Neuronal stem cell (in vitro differentiated cells): ENCODE measurements at regions not wholly inside any gene's neighbourhood (a gene's known extent, or its start where the extent isn't known, plus 50 kb on each side); places are given as distances from the start of the nearest gene placed in this dataset.
A peak's percentile ranks its signal among the peaks of the same experiment; 100 is the strongest.
"Not testable (repeated sequence)": the region's sequence is repeated elsewhere in the genome, so short reads cannot be mapped to it uniquely, and the experiment has no call there.

ENCODE experiments used
- DNase-seq: peaks from one replicate; pipeline ENCODE4 v3.0.0-alpha.2; 2013; ENCODE audit warnings: low spot score
- H2AFZ ChIP-seq: one replicate; pipeline ENCODE4 v1.6.1; 2013; ENCODE audit warnings: mild to moderate bottlenecking, low read length, inconsistent platforms
- H2AK5ac ChIP-seq: 2 replicates; pipeline ENCODE4 v1.6.1; 2013; ENCODE audit warnings: low read depth, mild to moderate bottlenecking, inconsistent platforms, low read length, moderate library complexity, mixed read lengths
- H2BK120ac ChIP-seq: 2 replicates; pipeline ENCODE4 v1.6.1; 2013; ENCODE audit warnings: low read depth, mild to moderate bottlenecking, inconsistent platforms, low read length, moderate library complexity, mixed read lengths
- H2BK12ac ChIP-seq: one replicate; pipeline ENCODE4 v1.6.1; 2013; ENCODE audit warnings: low read length, inconsistent platforms
- H2BK15ac ChIP-seq: 2 replicates; pipeline ENCODE4 v1.6.1; 2013; ENCODE audit warnings: mild to moderate bottlenecking, low read length, inconsistent platforms, mixed read lengths
- H2BK5ac ChIP-seq: one replicate; pipeline ENCODE4 v1.6.1; 2013; ENCODE audit warnings: inconsistent platforms, mild to moderate bottlenecking, low read length, moderate library complexity
- H3K14ac ChIP-seq: one replicate; pipeline ENCODE4 v1.6.1; 2013; ENCODE audit warnings: low read length, inconsistent platforms
- H3K18ac ChIP-seq: 2 replicates; pipeline ENCODE4 v1.6.1; 2013; ENCODE audit warnings: low read length, inconsistent platforms
- H3K23ac ChIP-seq: 2 replicates; pipeline ENCODE4 v1.6.1; 2013; ENCODE audit warnings: low read depth, mild to moderate bottlenecking, mixed read lengths, low read length, inconsistent platforms; ENCODE audit not compliant: poor library complexity
- H3K27ac ChIP-seq: replicated peaks from 3 replicates; pipeline ENCODE4 v1.5.1; 2013; ENCODE audit warnings: low read length, inconsistent platforms
- H3K27me3 ChIP-seq, 3 experiments: 2 replicates each; pipeline ENCODE4 v1.6.1; 2013; ENCODE audit warnings: low read length in 3 of 3, mild to moderate bottlenecking in 2 of 3, inconsistent platforms in 1 of 3, low read depth in 1 of 3, mixed read lengths in 1 of 3, moderate library complexity in 1 of 3; ENCODE audit not compliant: control insufficient read depth in 3 of 3, insufficient read depth in 3 of 3
- H3K36me3 ChIP-seq, 2 donors: replicated peaks in 1 of 2; 2 replicates each; pipeline ENCODE4 v1.6.1; 2013; ENCODE audit warnings: low read length in 2 of 2; ENCODE audit not compliant: control insufficient read depth in 2 of 2, insufficient read depth in 2 of 2
- H3K4ac ChIP-seq: 2 replicates; pipeline ENCODE4 v1.6.1; 2013; ENCODE audit warnings: inconsistent platforms, mild to moderate bottlenecking, low read length, moderate library complexity
- H3K4me1 ChIP-seq, 2 donors: 1 replicate in 1 of 2; 2 replicates in 1 of 2; pipeline ENCODE4 v1.6.1; 2013; ENCODE audit warnings: low read length in 2 of 2, low read depth in 1 of 2; ENCODE audit not compliant: control insufficient read depth in 2 of 2, insufficient read depth in 1 of 2
- H3K4me2 ChIP-seq: one replicate; pipeline ENCODE4 v1.6.1; 2013; ENCODE audit warnings: mild to moderate bottlenecking, low read length, inconsistent platforms; ENCODE audit not compliant: insufficient read depth, poor library complexity, severe bottlenecking
- H3K4me3 ChIP-seq, 2 donors: 2 replicates each; pipeline ENCODE4 v1.5.1; 2013; ENCODE audit warnings: low read length in 2 of 2, mild to moderate bottlenecking in 2 of 2, inconsistent platforms in 1 of 2, moderate library complexity in 1 of 2
- H3K79me1 ChIP-seq: one replicate; pipeline ENCODE4 v1.6.1; 2013; ENCODE audit warnings: low read depth, mild to moderate bottlenecking, inconsistent platforms, low read length, moderate library complexity
- H3K9ac ChIP-seq: one replicate; pipeline ENCODE4 v1.6.1; 2013; ENCODE audit warnings: mild to moderate bottlenecking, low read depth, low read length, inconsistent platforms; ENCODE audit not compliant: poor library complexity
- H3K9me3 ChIP-seq, 2 donors: replicated peaks in 1 of 2; 2 replicates each; pipeline versions ENCODE3 to v1.6.1; 2013; ENCODE audit warnings: low read length in 2 of 2, mild to moderate bottlenecking in 2 of 2, inconsistent platforms in 1 of 2, low read depth in 1 of 2, mixed read lengths in 1 of 2, moderate library complexity in 1 of 2; ENCODE audit not compliant: control insufficient read depth in 2 of 2, insufficient read depth in 1 of 2
- H4K8ac ChIP-seq: one replicate; pipeline ENCODE4 v1.6.1; 2013; ENCODE audit warnings: low read depth, mild to moderate bottlenecking, inconsistent platforms, low read length, moderate library complexity
- H4K91ac ChIP-seq: one replicate; pipeline ENCODE4 v1.6.1; 2013; ENCODE audit warnings: low read length, low read depth, mild to moderate bottlenecking, inconsistent platforms; ENCODE audit not compliant: poor library complexity
- WGBS, 2 donors: extraction: QIAGEN DNeasy Blood & Tissue Kit; methylation state at CpG; one replicate each; pipeline ENCODE4 v1.1.7; 2013; ENCODE audit warnings: missing lambda C conversion rate in 2 of 2, mixed read lengths in 1 of 2; ENCODE audit not compliant: insufficient read length in 2 of 2, insufficient replicate concordance in 1 of 2; ENCODE audit errors: extremely low coverage in 2 of 2; 5-methylcytosine and 5-hydroxymethylcytosine counted together

DNA sequence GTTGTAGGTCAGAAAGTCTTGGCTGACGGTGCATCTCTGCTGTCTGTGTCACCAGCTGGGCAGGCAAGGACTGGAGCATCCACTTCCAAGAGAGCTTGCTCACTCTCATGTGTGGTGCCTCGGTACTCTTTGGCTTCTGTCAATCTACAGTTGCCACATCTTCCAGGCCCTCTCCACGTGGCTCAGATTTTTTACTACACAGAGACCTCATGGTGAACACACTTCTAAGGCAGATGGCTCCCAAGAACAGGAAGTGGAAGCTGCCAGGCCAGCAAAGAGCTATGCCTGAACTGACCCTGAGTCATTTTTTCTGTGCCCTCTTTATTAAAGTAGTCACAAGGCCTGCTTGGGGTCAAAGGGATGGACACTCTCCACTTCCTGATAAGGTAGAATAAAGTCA, 351.5 kb upstream of the AUTS2 start:
- no peaks in the 10 kb centered on the region for H3K36me3 ChIP-seq
- no peak for DNase-seq
- H2AFZ ChIP-seq: no peak overlapping the region
- no peak overlapping the region for H4K91ac ChIP-seq
- H2BK15ac ChIP-seq: no peak overlapping the region
- H3K23ac ChIP-seq: no peak overlapping the region
- no peaks in the 10 kb centered on the region for H3K9me3 ChIP-seq
- no peak overlapping the region for H4K8ac ChIP-seq
- H3K27ac ChIP-seq: no peak overlapping the region
- no peak overlapping the region for H3K4me3 ChIP-seq
- H3K14ac ChIP-seq: no peak overlapping the region
- no peak overlapping the region for H2BK5ac ChIP-seq
- H3K79me1 ChIP-seq: no peaks in the 10 kb centered on the region
- no peaks in the 10 kb centered on the region for H3K27me3 ChIP-seq
- H2BK12ac ChIP-seq: no peak overlapping the region
- WGBS, 2 donors: no CpG with 5 or more reads among the region's 3 CpGs
- H3K9ac ChIP-seq: no peak overlapping the region
- peaks cover 12% of the 10 kb centered on the region in 2 donors for H3K4me1 ChIP-seq
- no peak overlapping the region for H3K4ac ChIP-seq
- no peak overlapping the region for H3K4me2 ChIP-seq
- H2AK5ac ChIP-seq: no peak overlapping the region
- H2BK120ac ChIP-seq: no peak overlapping the region
- H3K18ac ChIP-seq: no peak overlapping the region

DNA sequence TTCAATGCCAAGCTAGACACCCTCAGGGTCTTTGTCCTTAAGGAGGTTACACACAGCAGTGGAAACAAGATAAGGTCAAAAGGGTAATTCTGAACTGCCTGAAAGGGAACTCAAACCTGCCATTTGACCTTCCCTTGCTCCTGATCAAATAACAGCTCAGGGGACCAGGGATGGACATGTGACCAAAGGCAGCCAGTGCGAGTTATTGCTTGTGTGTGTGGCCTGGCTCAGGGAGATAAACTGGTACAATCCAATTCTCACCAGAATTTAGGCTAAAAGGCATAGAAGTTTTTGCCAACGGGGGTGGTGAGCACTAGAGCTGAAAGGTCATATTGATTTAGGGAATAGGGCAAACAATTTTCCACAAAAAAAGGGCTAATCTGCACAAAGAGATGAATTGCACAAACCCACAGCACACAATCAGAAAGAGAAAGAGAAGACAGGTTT, 349.9 kb upstream of the AUTS2 start:
- H3K23ac ChIP-seq, H2BK15ac ChIP-seq, H3K4me3 ChIP-seq, H2BK120ac ChIP-seq, H4K8ac ChIP-seq, H3K18ac ChIP-seq, H3K79me1 ChIP-seq, H3K36me3 ChIP-seq, H3K14ac ChIP-seq, H3K27ac ChIP-seq, H4K91ac ChIP-seq, H3K27me3 ChIP-seq, H2BK5ac ChIP-seq, H3K4ac ChIP-seq, H2AK5ac ChIP-seq, DNase-seq, H2BK12ac ChIP-seq, H3K9ac ChIP-seq, H3K9me3 ChIP-seq, H3K4me2 ChIP-seq: not testable (repeated sequence)
- no CpG with 5 or more reads among the region's 2 CpGs for WGBS, 2 donors
- Histone ChIP-seq H2AFZ (peak overlapping the region; percentile 2), H3K4me1 (peaks cover 12% of the 10 kb centered on the region in 2 donors)

DNA sequence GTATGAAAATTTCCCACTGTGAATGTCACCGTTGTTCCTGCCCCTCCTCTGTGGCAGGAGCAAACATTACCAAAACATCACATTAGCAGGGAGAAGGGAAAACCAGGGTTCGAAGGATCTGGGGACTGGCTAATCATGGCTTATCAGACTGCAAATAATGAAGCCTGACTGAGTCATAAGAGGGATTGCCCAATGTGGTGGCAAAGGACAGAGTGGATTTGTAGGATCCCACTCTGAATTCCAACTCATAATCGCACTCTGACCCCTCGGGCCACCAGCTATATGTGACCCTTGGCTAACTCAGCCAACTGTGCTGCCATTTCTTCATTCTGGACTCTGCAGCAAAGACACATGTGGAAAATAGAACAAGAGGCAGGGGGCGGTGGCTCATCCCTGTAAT, 347.3 kb upstream of the AUTS2 start:
- Histone ChIP-seq H3K4me1 (peaks cover 1 to 5% of the 10 kb centered on the region in 2 donors), H3K36me3 (no peaks in the 10 kb centered on the region), H3K27ac (no peak overlapping the region), H3K9me3 (no peaks in the 10 kb centered on the region), H2BK12ac (no peak overlapping the region), H3K9ac (no peak overlapping the region), H3K4ac (no peak overlapping the region), H2BK120ac (no peak overlapping the region), H3K4me3 (no peak overlapping the region), H3K27me3 (peaks cover 0 to 6% (median 0%) of the 10 kb centered on the region in 3 experiments), H2BK15ac (no peak overlapping the region), H4K8ac (no peak overlapping the region), H3K79me1 (no peaks in the 10 kb centered on the region), H4K91ac (no peak overlapping the region), H2AFZ (no peak overlapping the region), H3K14ac (no peak overlapping the region), H3K4me2 (no peak overlapping the region), H3K18ac (no peak overlapping the region), H2AK5ac (no peak overlapping the region), H3K23ac (no peak overlapping the region), H2BK5ac (no peak overlapping the region)
- WGBS, 2 donors: no CpG with 5 or more reads among the region's 5 CpGs
- no peak for DNase-seq

DNA sequence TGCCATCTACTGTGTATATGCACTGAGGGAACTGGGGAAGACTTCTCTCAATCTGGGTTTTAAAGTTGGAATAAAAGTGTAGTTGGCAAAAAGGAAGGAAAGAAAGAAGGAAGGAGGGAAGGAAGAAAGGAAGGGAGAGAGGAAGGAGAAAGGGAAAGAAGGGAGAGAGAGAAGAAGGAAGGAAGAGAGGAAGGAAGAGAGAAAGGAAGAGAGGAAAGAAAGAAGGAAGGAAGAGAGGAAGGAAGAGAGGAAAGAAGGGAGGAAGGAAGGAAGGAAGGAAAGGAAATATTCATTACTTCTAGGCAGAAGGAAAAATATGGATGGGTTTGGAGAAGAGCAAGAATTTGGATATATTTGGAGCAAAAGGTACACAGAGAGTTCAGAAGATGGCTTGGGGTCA, 343.6 kb upstream of the AUTS2 start:
- H2BK12ac ChIP-seq: no peak overlapping the region
- no peak overlapping the region for H3K18ac ChIP-seq
- H3K4ac ChIP-seq: no peak overlapping the region
- no peak overlapping the region for H3K9ac ChIP-seq
- H3K23ac ChIP-seq: no peak overlapping the region
- no peak overlapping the region for H3K4me3 ChIP-seq
- H3K27ac ChIP-seq: no peak overlapping the region
- H2AK5ac ChIP-seq: no peak overlapping the region
- no peaks in the 10 kb centered on the region for H3K79me1 ChIP-seq
- no peak overlapping the region for H2BK15ac ChIP-seq
- peaks cover 0 to 10% of the 10 kb centered on the region in 2 donors for H3K4me1 ChIP-seq
- no peaks in the 10 kb centered on the region for H3K36me3 ChIP-seq
- H4K8ac ChIP-seq: no peak overlapping the region
- H3K27me3 ChIP-seq: peaks cover 0 to 6% (median 0%) of the 10 kb centered on the region in 3 experiments
- no peak overlapping the region for H2AFZ ChIP-seq
- H3K9me3 ChIP-seq: no peaks in the 10 kb centered on the region
- H2BK5ac ChIP-seq: no peak overlapping the region
- no peak overlapping the region for H3K4me2 ChIP-seq
- H4K91ac ChIP-seq: no peak overlapping the region
- H2BK120ac ChIP-seq: no peak overlapping the region
- H3K14ac ChIP-seq: no peak overlapping the region
- DNase-seq: no peak
